Nephron (organoid): ENCODE measurements at regions not wholly inside any gene's neighbourhood (a gene's known extent, or its start where the extent isn't known, plus 50 kb on each side); places are given as distances from the start of the nearest gene placed in this dataset.

Experiments used
- H3K27ac Mint-ChIP-seq, 3 experiments: 2 replicates each; pipeline ENCODE4 v1.8.0; 2020; ENCODE audit warnings: mixed read lengths in 3 of 3, mild to moderate bottlenecking in 2 of 3, moderate library complexity in 1 of 3
- H3K27me3 Mint-ChIP-seq: 2 replicates; pipeline ENCODE4 v1.8.0; 2021; ENCODE audit warnings: low read depth, mild to moderate bottlenecking, moderate library complexity, mixed read lengths
- H3K36me3 Mint-ChIP-seq: 2 replicates; pipeline ENCODE4 v1.8.0; 2020; ENCODE audit warnings: low read depth, mixed read lengths
- H3K4me1 Mint-ChIP-seq: 2 replicates; pipeline ENCODE4 v1.8.0; 2020; ENCODE audit warnings: mixed read lengths
- H3K4me3 Mint-ChIP-seq, 3 experiments: 2 replicates each; pipeline ENCODE4 v1.8.0; 2020; ENCODE audit warnings: mild to moderate bottlenecking in 3 of 3, mixed read lengths in 3 of 3, moderate library complexity in 2 of 3
- H3K9me3 Mint-ChIP-seq: 2 replicates; pipeline ENCODE4 v1.8.0; 2020; ENCODE audit warnings: mixed read lengths
- CTCF ChIP-seq, 3 experiments: fragments of 200-600 bp; sonication (generic); IDR thresholded peaks; one replicate each; pipeline ENCODE4 v1.5.0; 2021; ENCODE audit warnings: antibody characterized with exemption in 3 of 3; ENCODE audit not compliant: unreplicated experiment in 3 of 3

- no peaks in the 10 kb centered on the region for H3K36me3 Mint-ChIP-seq
- H3K4me3 Mint-ChIP-seq = no peak overlapping the region
- no peaks in the 10 kb centered on the region for H3K9me3 Mint-ChIP-seq
- peaks cover 2% of the 10 kb centered on the region for H3K4me1 Mint-ChIP-seq
- no peak for TF ChIP-seq CTCF (IDR thresholded peaks at IDR 0.05; ENCODE audit: unreplicated experiment in 3 of 3)
- H3K27ac Mint-ChIP-seq = no peak overlapping the region
- peaks cover 17% of the 10 kb centered on the region for H3K27me3 Mint-ChIP-seq
These were observed 295.3 kb downstream of the AACS start for GRCh38 chr12:125360540-125360939.

- Mint-ChIP-seq H3K27me3 (peaks cover 21% of the 10 kb centered on the region), H3K9me3 (no peaks in the 10 kb centered on the region), H3K36me3 (no peaks in the 10 kb centered on the region), H3K4me3 (no peak overlapping the region), H3K4me1 (no peaks in the 10 kb centered on the region), H3K27ac (no peak overlapping the region)
- no peak for TF ChIP-seq CTCF (IDR thresholded peaks at IDR 0.05; ENCODE audit: unreplicated experiment in 3 of 3)
These were observed 305.8 kb downstream of the AACS start for GRCh38 chr12:125371033-125371432.

DNA sequence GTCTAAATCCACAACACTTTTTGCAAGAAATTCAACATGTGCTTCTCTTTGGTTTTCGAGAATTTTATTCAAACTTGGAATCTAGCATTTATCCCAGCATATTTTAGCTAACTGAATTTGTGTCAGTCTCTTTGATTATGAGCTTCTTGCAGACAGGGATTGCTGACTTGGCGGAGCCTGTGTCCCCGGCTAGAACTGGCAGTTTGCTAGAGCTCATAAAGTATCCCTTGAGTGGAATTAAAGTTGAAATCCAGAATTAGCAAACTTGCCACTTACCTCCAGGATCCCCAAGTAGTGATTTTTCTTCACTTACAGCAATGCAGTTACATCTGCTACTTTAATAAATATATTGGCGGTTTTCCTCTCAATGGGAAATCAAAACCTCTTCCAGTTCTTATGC lies 306.9 kb downstream of the AACS start:
- no peak for TF ChIP-seq CTCF (IDR thresholded peaks at IDR 0.05; ENCODE audit: unreplicated experiment in 3 of 3)
- H3K4me3 Mint-ChIP-seq = no peak overlapping the region
- peaks cover 21% of the 10 kb centered on the region for H3K27me3 Mint-ChIP-seq
- no peak overlapping the region for H3K27ac Mint-ChIP-seq
- no peaks in the 10 kb centered on the region for H3K9me3 Mint-ChIP-seq
- H3K36me3 Mint-ChIP-seq = no peaks in the 10 kb centered on the region
- no peaks in the 10 kb centered on the region for H3K4me1 Mint-ChIP-seq

DNA sequence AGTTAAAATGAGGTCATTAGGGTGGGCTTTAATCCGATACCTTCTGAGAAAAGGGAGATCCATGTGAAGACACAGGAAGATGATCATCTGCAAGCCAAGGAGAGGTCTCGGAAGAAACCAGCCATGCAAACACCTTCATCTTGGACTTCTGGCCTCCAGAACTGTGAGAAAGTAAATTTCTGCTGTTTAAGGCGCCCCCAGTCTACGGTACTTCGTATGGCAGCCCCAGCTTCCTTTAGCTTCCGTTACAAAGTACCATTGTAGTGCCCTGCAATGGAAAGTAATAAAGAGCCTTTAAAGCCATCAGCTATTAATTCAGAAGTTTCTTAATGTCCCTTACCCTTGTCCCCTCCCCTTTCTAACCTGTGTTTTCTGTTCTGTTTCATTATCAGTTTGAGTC lies 308.1 kb downstream of the AACS start:
- TF ChIP-seq CTCF (IDR thresholded peaks at IDR 0.05; ENCODE audit: unreplicated experiment in 3 of 3) = no peak
- no peaks in the 10 kb centered on the region for H3K36me3 Mint-ChIP-seq
- H3K9me3 Mint-ChIP-seq = no peaks in the 10 kb centered on the region
- peaks cover 21% of the 10 kb centered on the region for H3K27me3 Mint-ChIP-seq
- no peaks in the 10 kb centered on the region for H3K4me1 Mint-ChIP-seq
- no peak overlapping the region for H3K27ac Mint-ChIP-seq
- H3K4me3 Mint-ChIP-seq = no peak overlapping the region

DNA sequence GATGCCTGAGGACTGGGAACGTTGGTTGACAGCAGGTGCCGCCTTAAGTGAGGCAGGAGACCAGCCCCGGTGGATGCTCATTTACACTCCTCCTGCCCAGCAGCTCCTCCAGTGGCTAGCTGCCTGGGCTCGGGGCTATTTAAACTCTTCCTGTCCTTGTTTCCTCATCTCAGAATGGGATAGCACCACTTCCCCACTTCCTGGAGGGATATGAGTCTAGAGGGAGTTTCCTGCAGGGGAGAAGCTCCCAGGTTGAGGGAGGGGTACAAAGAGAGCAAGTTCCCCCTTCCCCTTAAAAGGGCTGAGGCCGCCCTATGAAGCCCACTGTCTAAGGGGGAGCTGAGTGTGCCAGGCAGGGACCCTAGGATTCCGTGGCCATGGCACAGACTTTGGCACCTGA lies 311.2 kb downstream of the AACS start:
- Mint-ChIP-seq H3K27me3 (peaks cover 18% of the 10 kb centered on the region), H3K4me3 (no peak overlapping the region), H3K36me3 (no peaks in the 10 kb centered on the region), H3K9me3 (peaks cover 6% of the 10 kb centered on the region), H3K4me1 (no peaks in the 10 kb centered on the region), H3K27ac (no peak overlapping the region)
- no peak for TF ChIP-seq CTCF (IDR thresholded peaks at IDR 0.05; ENCODE audit: unreplicated experiment in 3 of 3)

DNA sequence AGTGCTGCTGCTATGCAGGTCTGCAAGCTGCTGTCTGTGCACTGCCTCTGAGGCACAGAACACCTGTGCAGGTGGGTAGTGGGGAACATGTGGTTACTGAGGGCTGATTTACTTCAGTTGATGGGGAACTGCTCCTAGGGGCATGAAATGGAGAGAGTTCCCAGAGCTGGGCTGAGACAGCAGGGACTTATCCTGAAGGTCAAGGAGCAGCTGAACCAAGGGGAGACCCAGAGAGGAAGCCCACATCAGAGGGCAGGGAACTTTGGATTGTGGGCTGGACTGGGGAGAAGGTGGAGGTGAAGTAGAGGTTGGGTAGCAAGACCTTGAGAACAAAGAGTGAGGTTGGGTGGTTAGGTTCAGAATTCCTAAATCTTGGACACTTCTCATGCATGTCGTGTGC lies 311.9 kb downstream of the AACS start:
- Mint-ChIP-seq H3K36me3 (no peaks in the 10 kb centered on the region), H3K27me3 (peaks cover 18% of the 10 kb centered on the region)

More for the DNA sequence above, 311.9 kb downstream of the AACS start:
- H3K4me3 Mint-ChIP-seq = no peak overlapping the region
- no peak overlapping the region for H3K27ac Mint-ChIP-seq
- H3K4me1 Mint-ChIP-seq = no peaks in the 10 kb centered on the region
- H3K9me3 Mint-ChIP-seq = peaks cover 6% of the 10 kb centered on the region
- TF ChIP-seq CTCF (IDR thresholded peaks at IDR 0.05; ENCODE audit: unreplicated experiment in 3 of 3) = no peak
